ENCODE measurements at regions not wholly inside any gene's neighbourhood (a gene's known extent, or its start where the extent isn't known, plus 50 kb on each side); places are given as distances from the start of the nearest gene placed in this dataset.
"Not testable (repeated sequence)": the region's sequence is repeated elsewhere in the genome, so short reads cannot be mapped to it uniquely, and the experiment has no call there.

- no peak for DNase-seq (ENCODE audit: low read depth)
Observed at GRCh38 chr1:5733596-5733995, 258.6 kb downstream of the NPHP4 start.

DNA sequence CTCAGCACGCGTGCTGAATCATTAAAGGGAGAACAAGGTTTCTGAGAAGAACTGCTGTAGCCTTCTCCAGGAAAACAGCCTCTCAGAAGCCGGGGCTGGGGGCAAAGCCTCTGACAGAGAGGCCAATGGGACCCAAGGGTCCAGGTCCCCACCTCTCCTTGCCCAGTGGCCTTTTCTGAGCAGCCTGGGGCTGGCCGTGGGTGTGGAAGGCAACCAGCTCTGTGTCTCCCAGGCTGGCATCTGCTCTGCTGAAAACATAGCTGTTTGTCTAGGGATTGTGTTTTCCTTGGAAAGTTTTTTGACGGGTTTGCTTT lies 261.2 kb downstream of the NPHP4 start:
- no peak for DNase-seq (ENCODE audit: low read depth)

GRCh38 chr1:5730272-5731109 lies 261.7 kb downstream of the NPHP4 start:
- DNase-seq (ENCODE audit: low read depth) = no peak

- DNase-seq (ENCODE audit: low read depth) = no peak
Observed at GRCh38 chr1:5729636-5730145, 262.5 kb downstream of the NPHP4 start.

DNA sequence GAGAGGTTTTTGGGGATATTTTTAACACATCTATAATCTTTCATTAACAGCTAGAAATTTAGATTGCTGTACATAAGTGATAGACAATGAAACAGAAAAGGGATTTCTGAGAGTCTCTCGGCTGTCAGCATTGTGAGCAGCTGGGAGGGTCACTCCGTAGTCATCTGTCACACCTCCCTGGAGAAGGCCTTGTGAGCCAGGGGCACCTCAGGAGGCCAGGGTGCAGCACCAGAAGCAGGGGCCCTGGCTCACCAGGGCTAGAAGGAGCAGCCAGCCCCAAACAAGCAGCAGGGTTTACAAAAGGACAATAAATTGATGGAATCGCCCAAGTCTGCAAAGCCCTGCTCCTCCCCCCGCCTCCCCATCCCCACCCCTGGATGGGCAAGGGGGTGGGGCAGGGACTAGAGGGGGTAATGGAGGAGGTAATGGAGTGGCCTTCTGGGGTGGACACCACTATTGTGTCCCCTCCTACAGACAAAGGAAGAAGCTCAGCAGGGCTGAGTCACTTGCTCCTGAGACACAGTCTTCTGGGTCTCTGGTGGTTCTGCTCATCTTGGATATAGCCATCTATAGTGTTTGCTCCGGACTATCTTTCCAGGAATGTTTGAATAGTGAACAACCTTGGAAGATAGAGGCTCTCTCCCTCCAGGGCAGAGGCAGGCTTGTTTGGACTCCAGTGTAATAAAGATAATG lies 263.4 kb downstream of the NPHP4 start:
- no peak for DNase-seq (ENCODE audit: low read depth)

DNA sequence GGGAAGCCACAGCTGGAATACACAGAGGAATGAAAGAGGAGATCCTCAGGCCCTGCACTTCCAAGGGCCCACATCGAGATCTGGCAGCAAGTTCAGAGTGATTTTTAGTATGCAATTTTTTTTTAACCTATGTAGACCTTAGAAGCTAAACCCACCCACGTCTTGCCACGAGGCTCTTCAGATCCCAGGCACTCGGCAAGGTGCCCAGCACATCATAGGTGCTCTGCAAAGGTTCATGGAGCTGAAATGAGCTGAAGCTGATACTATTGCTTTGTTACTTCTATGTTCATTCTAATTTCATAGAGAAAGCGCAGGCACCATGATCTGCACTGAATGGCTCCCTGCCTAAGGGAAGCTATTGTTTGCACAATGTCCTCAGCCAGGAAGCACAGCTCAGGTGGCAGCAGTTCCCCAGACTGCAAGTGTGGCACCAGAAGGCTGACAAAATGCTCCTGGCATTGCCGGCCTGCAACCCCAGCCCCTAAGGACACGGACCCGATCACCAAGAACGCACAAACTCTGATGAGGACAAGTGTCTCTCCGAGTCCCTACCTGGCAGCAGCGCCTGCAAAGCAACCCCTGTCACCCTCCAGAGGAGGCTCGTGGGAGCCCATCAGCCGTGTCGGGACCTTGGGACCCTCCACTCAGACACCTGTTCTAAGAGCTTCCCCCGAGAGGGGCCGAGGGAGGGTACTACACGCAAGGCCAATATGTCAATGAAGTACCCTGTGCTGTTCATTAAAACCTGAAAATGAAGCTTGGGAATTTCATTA lies 264.2 kb downstream of the NPHP4 start:
- DNase-seq (ENCODE audit: low read depth) = no peak

GRCh38 chr1:5727191-5727590 lies 265.0 kb downstream of the NPHP4 start:
- no peak for DNase-seq (ENCODE audit: low read depth)

GRCh38 chr1:5726586-5727184 lies 265.5 kb downstream of the NPHP4 start:
- not testable (repeated sequence) for DNase-seq (ENCODE audit: low read depth)

- no peak for DNase-seq (ENCODE audit: low read depth)
Observed at GRCh38 chr1:5725855-5726585, 266.2 kb downstream of the NPHP4 start.

DNA sequence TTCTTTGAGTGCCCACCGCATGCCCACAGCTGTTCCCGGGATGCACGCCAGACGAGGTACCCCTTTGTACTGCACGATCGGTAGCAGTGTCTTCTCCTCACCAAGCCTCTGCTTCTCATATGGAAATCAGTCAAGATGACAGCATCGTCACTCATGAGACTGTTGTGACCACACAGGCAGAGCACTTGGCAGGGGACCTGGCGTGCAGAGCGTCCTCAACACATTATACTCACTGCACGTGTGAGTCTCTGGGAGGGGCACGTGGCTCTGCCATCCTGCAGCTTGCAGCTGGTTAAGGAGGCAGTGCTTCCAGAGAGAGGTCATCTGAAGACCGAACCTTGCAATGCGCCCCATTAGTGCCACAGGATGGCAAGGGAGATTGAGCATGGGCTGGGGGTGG lies 266.8 kb downstream of the NPHP4 start:
- DNase-seq (ENCODE audit: low read depth) = no peak

GRCh38 chr1:5724847-5725246 lies 267.4 kb downstream of the NPHP4 start:
- DNase-seq (ENCODE audit: low read depth) = no peak

DNA sequence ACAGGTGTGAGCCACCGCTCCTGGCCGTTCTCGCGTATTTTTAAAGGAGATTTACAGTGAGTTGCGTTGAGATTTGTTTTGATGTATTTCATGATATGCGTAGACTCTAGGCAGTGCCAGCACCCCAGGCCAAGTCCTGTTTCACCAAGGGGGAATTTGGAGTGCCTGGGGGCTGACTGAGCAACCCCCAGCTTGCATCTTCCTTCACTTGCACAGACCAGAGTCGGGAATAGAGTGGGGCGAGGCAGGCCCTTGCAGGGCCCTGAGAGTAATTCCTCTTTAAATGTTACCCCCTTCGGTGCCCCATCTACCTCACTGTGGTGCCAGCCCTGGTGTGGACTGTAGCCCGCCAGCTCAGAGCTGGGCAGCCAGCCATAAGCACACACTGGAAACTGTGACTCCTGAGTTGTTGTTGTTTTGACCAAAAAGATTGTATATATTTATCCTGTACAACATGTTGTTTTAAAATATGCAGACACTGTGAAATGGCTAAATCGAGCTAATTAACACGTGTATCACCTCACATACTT lies 269.5 kb downstream of the NPHP4 start:
- no peak for DNase-seq (ENCODE audit: low read depth)

DNA sequence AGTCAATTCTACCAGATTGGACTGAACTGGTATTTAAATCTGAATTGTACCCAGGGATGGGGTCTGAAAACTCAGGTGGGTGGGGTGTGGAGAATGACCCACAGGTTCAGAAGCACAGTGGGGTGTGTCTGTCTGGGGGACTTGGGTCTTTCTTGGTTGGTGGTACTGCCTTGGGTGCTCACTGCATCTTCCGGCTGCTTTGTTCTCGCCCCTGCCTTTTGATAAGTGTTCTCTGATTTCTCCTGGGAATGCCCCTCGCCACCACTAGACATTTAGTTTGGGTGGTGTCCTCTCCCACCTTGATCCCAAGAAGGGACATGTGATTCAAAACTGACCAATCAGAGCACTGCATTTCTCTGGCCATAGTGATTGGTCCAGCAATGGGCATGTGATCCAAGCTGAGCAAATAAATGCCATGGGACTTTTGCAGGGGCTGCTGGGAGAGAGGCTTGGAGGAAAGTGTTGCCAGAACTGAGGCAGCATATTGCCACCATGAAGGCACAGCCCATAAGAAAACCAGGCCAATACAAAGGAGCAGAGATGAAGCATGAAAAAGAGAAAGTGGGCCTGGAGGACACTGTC lies 270.5 kb downstream of the NPHP4 start:
- no peak for DNase-seq (ENCODE audit: low read depth)

- no peak for DNase-seq (ENCODE audit: low read depth)
Observed at GRCh38 chr1:5720936-5721335, 271.3 kb downstream of the NPHP4 start.

DNA sequence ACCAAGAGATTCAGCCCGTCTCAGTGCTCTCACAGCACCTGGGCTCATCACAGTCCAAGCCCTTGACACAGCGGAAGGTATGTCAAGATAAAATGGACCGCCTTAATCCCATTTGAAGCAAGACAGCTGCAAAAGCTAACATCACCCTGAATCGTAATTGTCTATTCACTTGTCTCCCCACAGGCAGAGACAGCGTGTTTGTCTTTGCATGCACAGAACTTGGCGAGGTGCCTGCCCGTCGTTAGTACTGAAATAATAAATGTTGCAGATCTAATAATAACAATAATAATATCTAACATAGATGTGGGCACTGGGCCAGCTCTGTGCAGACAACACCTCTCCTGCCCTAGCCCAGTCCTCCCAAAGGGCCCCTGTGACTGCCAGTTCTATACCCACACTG lies 271.7 kb downstream of the NPHP4 start:
- no peak for DNase-seq (ENCODE audit: low read depth)

- DNase-seq (ENCODE audit: low read depth) = no peak
Observed at GRCh38 chr1:5720045-5720444, 272.2 kb downstream of the NPHP4 start.

- no peak for DNase-seq (ENCODE audit: low read depth)
Observed at GRCh38 chr1:5718831-5719632, 273.2 kb downstream of the NPHP4 start.

- DNase-seq (ENCODE audit: low read depth) = no peak
Observed at GRCh38 chr1:5717031-5717682, 275.1 kb downstream of the NPHP4 start.

DNA sequence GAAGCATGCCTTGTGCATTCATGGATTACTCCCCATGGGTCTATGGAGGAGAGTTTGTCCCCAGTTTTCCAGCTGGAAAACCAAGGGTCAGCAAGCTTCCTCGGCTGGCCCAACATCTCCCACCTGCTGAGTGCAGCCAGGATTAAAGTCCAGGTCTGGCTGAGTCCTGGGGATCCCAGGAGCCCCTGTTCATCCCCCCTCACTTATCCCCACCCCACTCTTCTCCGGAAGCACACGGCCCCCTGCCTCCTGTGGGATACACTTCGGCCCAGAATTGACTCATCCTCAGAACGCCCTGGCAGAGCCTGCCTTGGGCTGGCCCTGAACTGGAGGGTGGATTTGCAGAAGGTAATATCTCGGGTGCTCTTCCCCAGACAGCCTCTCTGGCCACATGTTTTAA lies 276.1 kb downstream of the NPHP4 start:
- no peak for DNase-seq (ENCODE audit: low read depth)

All from activated T-cell treated with anti-CD3 and anti-CD28 coated beads for 48 hours (primary cell).